Skeletal muscle cell (primary cell): ENCODE measurements at regions not wholly inside any gene's neighbourhood (a gene's known extent, or its start where the extent isn't known, plus 50 kb on each side); places are given as distances from the start of the nearest gene placed in this dataset.
"Not testable (repeated sequence)": the region's sequence is repeated elsewhere in the genome, so short reads cannot be mapped to it uniquely, and the experiment has no call there.

Experiments
- DNase-seq: peaks from one replicate; pipeline ENCODE4 v3.0.0-alpha.2; 2010; ENCODE audit warnings: low read depth
- H3K4me3 ChIP-seq: 2 replicates; pipeline ENCODE4 v1.5.1; 2011; ENCODE audit warnings: low read depth, mild to moderate bottlenecking, control low read depth, low read length, moderate library complexity

- no peak for DNase-seq
- H3K4me3 ChIP-seq: no peak overlapping the region
Measured at GRCh38 chr12:131528667-131529066, 182.2 kb upstream of the SFSWAP start.

DNA sequence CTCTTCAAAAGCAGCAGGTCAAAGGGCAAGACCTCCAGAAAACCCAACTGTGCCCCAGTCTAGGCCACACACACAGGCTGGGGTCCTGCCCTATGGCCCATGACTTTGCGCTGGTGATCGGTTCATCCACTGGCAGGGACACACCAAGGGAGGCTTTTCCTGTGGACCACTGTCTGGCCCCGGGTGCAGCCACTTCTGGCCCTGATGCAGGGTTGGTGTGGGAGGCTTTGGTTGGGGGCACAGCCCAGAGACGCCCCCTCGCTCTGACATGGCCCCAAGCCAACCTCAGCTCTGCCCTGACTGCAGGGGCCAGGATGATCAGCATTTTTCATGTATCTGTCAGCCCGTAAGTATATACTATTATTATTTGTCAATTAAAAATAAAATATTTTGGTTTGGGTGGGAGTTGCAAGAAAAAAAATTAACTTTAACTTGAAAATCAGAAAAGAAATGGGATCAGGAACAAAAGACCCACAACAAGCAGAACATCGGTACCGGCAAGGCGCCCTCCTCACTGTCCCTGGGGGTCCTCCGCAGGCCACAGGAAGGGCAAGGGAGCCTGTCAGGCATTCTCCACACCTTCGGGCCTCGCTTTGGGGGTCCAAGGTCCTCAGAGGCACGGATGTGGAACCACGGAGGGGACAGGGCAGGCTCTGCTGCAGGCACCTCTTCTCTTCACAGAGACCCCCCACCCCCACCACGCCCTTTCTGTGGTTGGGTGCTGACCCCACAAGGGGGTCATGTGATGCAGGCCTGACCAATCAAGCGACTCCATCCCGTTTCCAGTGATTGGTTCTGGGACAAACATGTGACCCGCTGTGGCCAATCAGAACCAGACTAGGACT lies 181.5 kb upstream of the SFSWAP start:
- H3K4me3 ChIP-seq: no peak overlapping the region
- DNase-seq: no peak

DNA sequence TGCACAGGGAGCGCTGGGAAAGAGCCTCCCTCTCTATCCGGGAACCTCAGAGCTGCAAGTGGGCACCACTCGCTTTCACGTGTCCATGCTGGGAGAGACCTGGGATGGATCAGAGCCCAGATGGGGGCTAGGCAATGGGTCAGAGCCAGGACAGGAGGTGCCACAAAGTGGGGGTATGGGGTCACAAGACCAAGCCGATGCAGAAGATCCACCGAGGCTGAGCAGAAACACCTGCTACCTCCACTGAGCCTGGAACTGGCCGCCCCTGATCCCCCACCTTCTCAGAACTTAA lies 180.9 kb upstream of the SFSWAP start:
- no peak overlapping the region for H3K4me3 ChIP-seq
- DNase-seq: no peak

DNA sequence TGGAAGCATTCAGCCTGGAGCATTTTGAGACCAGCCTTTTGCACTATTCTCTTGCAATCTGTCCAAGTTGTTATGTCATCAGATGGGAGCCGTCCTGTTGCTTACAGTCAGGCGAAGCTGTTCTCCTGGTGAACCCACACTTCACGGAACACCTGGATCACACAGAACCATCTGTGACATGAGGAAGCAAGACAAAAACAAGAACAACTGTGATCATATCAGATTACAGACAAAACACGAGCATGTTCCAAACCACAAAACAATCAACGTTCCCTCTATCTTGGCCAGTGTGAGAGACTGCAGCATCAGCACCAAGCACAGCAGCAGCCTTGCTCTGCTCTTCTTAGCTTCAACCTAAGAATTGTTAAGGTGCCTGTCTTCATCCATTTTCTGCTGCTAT lies 180.5 kb upstream of the SFSWAP start:
- no peak for DNase-seq
- no peak overlapping the region for H3K4me3 ChIP-seq

- no peak overlapping the region for H3K4me3 ChIP-seq
- no peak for DNase-seq
Measured at GRCh38 chr12:131533139-131533538, 177.8 kb upstream of the SFSWAP start.

DNA sequence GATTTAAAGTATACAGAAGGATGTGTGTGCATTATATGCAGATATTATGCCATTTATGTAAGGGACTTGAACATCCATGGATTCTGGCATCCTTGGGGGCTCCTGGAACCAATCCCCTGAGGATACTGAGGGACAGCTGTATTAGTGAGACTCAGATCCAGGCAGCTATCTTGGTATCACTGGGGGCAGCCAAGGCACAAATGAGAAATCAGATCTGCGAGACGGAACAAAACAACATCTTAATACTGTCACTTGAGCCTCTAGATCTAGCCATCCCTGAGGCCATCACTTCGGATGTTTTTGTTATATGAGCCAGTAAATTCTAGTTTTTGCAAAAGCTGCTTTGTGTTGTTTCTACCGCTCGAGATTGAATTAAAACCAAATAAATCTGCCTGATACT lies 175.1 kb upstream of the SFSWAP start:
- no peak for DNase-seq
- no peak overlapping the region for H3K4me3 ChIP-seq

GRCh38 chr12:131536337-131536736 lies 174.6 kb upstream of the SFSWAP start:
- no peak for DNase-seq
- H3K4me3 ChIP-seq: no peak overlapping the region

DNA sequence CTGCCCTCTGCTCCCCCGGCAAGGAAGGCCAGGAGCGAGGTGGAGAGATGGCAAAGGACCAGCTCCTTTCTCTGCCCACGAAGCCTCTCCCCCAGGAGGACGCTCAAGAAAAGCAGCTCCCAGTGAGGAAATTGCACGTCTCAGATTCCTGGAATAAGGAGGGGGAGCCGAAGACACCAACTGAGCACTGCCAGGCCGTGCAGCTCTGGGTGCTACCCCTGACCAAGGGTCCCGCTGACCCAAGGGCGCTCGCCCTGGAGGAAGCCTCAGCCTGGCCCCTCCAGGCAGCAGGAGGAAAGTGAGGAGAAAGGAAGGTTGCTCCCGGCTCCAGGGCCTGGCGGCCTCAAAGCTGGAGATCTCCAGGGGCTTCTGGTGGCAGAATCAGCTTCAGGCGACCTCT lies 174.1 kb upstream of the SFSWAP start:
- no peak overlapping the region for H3K4me3 ChIP-seq
- DNase-seq: no peak

GRCh38 chr12:131537267-131537958 lies 173.5 kb upstream of the SFSWAP start:
- DNase-seq: no peak
- H3K4me3 ChIP-seq: no peak overlapping the region

- H3K4me3 ChIP-seq: no peak overlapping the region
- DNase-seq: no peak
Measured at GRCh38 chr12:131539381-131539780, 171.5 kb upstream of the SFSWAP start.

DNA sequence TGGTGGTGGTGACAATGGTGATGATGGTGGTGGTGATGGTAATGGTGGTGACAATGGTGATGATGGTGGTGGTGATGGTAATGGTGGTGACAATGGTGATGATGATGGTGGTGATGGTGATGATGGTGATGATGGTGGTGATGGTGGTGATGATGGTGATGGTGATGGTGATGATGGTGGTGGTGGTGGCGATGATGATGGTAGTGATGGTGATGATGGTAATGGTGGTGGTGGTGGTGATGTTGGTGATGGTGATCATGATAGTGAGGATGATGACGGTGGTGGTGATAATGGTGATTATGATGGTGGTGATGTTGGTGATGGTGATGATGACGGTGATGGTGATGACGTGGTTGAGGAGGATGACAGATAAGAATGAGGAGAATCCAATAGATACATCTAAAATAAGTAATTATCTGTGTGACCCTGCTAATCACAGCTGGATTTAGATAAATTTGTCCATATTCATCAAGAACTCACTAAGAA lies 170.7 kb upstream of the SFSWAP start:
- DNase-seq: no peak
- no peak overlapping the region for H3K4me3 ChIP-seq

- not testable (repeated sequence) for DNase-seq, H3K4me3 ChIP-seq
Measured at GRCh38 chr12:131541512-131541911, 169.4 kb upstream of the SFSWAP start.

DNA sequence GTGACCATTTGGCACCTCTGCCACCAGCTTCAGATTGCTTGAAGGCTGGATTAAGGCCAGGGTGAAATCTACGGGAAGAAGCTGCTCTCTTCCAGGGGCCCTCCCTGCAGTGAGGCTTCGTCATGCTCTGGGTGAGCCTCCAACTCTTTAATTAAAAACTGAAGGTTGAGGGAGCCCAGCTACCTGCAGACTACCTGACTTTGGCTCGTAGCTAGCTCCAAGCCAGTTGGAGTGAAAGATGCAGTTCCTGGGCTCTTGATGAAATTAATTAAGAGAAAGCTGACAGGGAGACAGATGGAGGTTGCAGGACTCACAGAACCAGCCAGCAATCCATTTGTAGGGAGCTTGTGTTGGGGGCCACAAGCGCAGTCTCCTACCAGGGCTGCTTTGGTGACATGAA lies 168.5 kb upstream of the SFSWAP start:
- H3K4me3 ChIP-seq: no peak overlapping the region
- DNase-seq: no peak

GRCh38 chr12:131543040-131543439 lies 167.8 kb upstream of the SFSWAP start:
- no peak overlapping the region for H3K4me3 ChIP-seq
- DNase-seq: no peak

GRCh38 chr12:131547555-131547954 lies 163.3 kb upstream of the SFSWAP start:
- H3K4me3 ChIP-seq: no peak overlapping the region
- no peak for DNase-seq

GRCh38 chr12:131550121-131550520 lies 160.8 kb upstream of the SFSWAP start:
- no peak overlapping the region for H3K4me3 ChIP-seq
- DNase-seq: no peak

- no peak overlapping the region for H3K4me3 ChIP-seq
- DNase-seq: no peak
Measured at GRCh38 chr12:131551675-131552491, 159.0 kb upstream of the SFSWAP start.

GRCh38 chr12:131552492-131552863 lies 158.4 kb upstream of the SFSWAP start:
- H3K4me3 ChIP-seq: no peak overlapping the region
- DNase-seq: no peak

DNA sequence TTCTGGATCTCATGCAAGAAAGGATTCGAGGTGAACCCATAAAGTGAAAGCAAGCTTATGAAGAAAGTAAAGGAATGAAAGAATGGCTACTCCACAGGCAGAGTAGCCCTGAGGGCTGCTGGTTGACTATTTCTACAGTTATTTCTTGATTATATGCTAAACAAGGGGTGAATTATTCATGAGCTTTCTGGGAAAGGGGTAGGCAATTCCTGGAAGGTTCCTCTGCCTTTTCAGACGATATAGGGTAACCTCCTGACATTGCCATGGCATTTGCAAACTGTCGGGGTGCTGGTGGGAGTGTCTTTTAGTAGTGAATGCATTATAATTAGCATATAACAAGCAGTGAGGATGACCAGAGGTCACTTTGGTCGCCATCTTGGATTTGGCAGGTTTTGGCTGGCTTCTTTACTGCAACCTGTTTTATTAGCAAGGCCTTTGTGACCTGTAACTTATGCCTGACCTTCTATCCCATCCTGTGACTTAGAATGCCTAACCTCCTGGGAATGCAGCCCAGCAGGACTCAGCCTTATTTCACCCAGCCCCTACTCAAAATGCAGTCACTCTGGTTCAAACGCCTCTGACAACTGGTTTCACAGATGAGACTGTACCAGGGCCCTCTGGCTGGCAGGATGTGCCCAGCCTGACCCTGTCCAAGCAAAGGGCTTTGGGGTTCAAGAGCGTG lies 157.7 kb upstream of the SFSWAP start:
- no peak for DNase-seq
- no peak overlapping the region for H3K4me3 ChIP-seq
